Stimulated activated CD8-positive, alpha-beta memory T cell treated with anti-CD3 and anti-CD28 coated beads, Interleukin-15, amount 100 ng/mL, for 48 hours (primary cell): ENCODE measurements at regions not wholly inside any gene's neighbourhood (a gene's known extent, or its start where the extent isn't known, plus 50 kb on each side); places are given as distances from the start of the nearest gene placed in this dataset.
"Not testable (repeated sequence)": the region's sequence is repeated elsewhere in the genome, so short reads cannot be mapped to it uniquely, and the experiment has no call there.

ENCODE experiments used
- DNase-seq, 2 donors: peaks; one replicate each; pipeline ENCODE4 v3.0.0-alpha.2; 2020; ENCODE audit warnings: low read depth in 2 of 2

GRCh38 chr22:23395530-23396361 is 184.3 kb downstream of the IGLL1 start:
- DNase-seq, result no peak

- DNase-seq, result no peak
These were observed 185.4 kb downstream of the IGLL1 start for GRCh38 chr22:23394525-23395326.

GRCh38 chr22:23393721-23394320 is 186.3 kb downstream of the IGLL1 start:
- DNase-seq, result no peak

GRCh38 chr22:23393199-23393598 is 186.9 kb downstream of the IGLL1 start:
- DNase-seq, result not testable (repeated sequence)

GRCh38 chr22:23392420-23393121 is 187.5 kb downstream of the IGLL1 start:
- no peak for DNase-seq

GRCh38 chr22:23391022-23391421 is 189.1 kb downstream of the IGLL1 start:
- DNase-seq, result no peak

GRCh38 chr22:23389271-23390071 is 190.6 kb downstream of the IGLL1 start:
- no peak for DNase-seq

- DNase-seq, result no peak
These were observed 191.6 kb downstream of the IGLL1 start for GRCh38 chr22:23388517-23388890.

- DNase-seq, result no peak
These were observed 192.1 kb downstream of the IGLL1 start for GRCh38 chr22:23387827-23388516.

GRCh38 chr22:23386822-23387580 is 193.1 kb downstream of the IGLL1 start:
- no peak for DNase-seq

GRCh38 chr22:23385678-23386631 is 194.1 kb downstream of the IGLL1 start:
- DNase-seq, result peak; percentile 55

GRCh38 chr22:23384923-23385677 is 195.0 kb downstream of the IGLL1 start:
- DNase-seq, result no peak

GRCh38 chr22:23384431-23384830 is 195.7 kb downstream of the IGLL1 start:
- no peak for DNase-seq

- no peak for DNase-seq
These were observed 196.4 kb downstream of the IGLL1 start for GRCh38 chr22:23383491-23384361.

GRCh38 chr22:23382428-23383218 is 197.5 kb downstream of the IGLL1 start:
- DNase-seq, result no peak
